AG09319 (cell line): ENCODE measurements at regions not wholly inside any gene's neighbourhood (a gene's known extent, or its start where the extent isn't known, plus 50 kb on each side); places are given as distances from the start of the nearest gene placed in this dataset.

ENCODE experiments used
- DNase-seq: peaks from one replicate; pipeline ENCODE4 v3.0.0-alpha.2; 2010; ENCODE audit warnings: low read depth; ENCODE audit errors: extremely low read depth
- TF ChIP-seq, protein P1 (sequence below): IDR thresholded peaks from 2 replicates; pipeline ENCODE4 v1.5.1; 2011; ENCODE audit warnings: low read depth, mild to moderate bottlenecking, inconsistent platforms, low read length, moderate library complexity

DNA sequence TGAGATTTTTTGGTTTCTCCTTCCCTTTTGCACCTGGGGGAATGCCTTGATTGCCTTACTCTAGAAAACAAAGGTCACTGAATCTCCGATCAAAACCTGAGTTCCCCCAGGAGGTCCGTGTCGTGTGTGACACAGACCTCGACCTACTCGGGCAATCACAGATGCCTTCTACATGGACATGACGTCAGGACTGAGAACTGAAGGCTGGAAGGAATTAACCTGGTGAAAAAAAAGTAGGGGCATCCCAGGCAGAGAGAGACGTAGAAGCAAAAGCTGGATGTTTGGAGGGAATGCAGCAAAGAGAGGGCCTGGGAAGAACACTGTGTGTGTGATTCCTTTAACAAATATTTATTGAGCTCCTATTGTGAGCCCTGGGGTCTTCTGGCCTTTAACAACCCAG is 178.0 kb downstream of the PRDM2 start:
- no peak for DNase-seq
- TF ChIP-seq, protein P1, sequence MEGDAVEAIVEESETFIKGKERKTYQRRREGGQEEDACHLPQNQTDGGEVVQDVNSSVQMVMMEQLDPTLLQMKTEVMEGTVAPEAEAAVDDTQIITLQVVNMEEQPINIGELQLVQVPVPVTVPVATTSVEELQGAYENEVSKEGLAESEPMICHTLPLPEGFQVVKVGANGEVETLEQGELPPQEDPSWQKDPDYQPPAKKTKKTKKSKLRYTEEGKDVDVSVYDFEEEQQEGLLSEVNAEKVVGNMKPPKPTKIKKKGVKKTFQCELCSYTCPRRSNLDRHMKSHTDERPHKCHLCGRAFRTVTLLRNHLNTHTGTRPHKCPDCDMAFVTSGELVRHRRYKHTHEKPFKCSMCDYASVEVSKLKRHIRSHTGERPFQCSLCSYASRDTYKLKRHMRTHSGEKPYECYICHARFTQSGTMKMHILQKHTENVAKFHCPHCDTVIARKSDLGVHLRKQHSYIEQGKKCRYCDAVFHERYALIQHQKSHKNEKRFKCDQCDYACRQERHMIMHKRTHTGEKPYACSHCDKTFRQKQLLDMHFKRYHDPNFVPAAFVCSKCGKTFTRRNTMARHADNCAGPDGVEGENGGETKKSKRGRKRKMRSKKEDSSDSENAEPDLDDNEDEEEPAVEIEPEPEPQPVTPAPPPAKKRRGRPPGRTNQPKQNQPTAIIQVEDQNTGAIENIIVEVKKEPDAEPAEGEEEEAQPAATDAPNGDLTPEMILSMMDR, result no peak

DNA sequence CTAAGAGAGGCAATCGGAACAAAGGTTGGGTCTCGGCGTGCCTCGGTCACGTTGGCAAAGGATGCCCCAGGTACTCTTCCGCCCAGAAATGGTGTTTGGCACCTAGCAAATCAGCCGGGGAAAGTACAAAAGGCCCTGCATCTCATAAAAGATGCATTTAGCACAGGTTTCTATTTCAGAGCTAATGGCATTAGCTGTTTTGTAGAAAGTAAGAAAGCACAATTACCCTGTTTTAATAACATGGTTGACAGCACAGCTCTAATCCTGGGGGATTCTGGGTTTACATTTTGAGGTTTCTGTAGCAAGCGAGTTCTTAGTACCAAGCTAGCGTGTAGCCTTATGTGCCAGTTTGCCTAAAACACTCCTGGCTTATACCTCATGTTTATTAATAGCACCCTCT is 178.5 kb downstream of the PRDM2 start:
- no peak for DNase-seq
- TF ChIP-seq, protein P1, result no peak

DNA sequence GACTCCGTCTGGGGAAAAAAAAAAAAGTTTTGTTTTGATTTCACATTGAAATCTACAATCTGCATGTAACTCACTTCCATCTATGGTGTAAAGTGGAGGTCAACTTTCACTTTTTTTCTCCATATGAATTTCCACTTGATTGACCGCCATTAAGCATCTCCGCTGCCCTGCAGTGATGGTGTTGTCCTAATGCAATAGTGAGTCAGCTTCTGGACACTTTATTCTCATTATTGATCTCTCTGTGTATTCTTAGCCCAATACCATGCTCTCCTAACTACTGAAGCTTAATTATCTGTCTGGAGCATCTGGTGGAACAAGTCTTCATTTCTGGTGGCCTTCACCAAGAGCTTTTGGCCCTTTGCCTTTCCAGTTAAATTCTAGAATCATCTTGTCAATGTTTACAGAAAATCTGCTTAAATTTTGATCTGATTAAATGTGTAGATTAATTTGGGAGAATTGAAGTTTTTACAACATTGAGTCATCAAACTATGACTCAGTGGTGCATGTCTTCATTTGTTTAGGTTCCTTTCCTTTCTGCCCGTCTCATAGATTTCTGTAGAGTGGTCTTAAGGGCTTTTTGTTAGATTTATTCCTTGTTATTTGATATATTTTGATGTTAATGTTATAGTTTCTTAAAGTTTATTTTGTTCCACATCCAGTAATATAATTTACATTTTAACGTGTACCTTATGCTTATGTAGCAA is 181.5 kb downstream of the PRDM2 start:
- no peak for DNase-seq
- TF ChIP-seq, protein P1, result no peak

DNA sequence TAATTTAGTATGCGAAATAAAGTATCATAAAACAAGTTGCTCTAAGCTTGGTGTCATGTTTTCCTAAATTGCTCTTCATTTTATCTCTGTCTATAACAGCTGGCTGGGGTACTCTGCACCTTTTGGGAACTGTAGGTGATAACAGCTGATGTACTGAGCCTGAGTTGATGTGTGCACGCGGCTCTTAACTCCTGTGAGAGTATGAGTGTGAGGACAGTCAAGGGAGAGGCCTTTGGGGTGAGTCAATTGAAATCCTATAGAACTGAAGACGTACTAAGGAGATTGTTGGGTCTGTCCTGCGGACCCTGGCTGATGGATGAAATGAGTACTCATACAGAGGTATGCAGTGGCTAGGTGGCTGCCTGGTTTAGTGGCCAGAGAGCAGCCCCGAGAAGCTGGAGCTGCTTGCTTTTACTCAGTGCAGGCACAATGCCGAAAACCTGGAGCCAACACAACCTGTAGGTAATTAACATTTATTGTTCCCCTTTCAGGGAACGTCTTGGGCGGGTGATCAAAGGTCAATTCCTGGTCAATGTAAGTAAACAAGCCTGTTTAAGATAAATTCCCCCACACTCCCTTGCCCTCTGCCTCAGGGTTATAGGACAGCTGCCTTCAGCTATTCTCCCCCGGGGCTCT is 188.5 kb downstream of the PRDM2 start:
- TF ChIP-seq, protein P1, result no peak
- no peak for DNase-seq

DNA sequence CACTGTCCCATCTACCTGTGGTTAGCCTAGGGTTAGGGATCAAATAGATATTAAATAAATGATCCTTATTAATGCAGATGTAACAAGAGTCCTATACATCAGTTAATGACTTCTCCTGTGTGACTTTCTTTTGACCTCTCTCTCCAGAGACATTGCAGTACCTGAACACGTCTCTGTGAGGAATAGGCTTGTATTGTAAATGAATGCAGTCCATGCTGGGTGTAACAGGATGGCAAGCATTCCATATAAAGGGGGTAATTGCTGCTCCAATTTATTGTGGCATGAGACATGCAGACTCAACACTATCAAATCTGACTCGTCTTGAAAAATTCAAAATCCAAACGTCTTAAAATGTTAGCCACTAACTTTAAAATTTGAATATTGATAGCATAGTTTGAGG is 189.5 kb downstream of the PRDM2 start:
- DNase-seq, result no peak
- TF ChIP-seq, protein P1, result no peak

DNA sequence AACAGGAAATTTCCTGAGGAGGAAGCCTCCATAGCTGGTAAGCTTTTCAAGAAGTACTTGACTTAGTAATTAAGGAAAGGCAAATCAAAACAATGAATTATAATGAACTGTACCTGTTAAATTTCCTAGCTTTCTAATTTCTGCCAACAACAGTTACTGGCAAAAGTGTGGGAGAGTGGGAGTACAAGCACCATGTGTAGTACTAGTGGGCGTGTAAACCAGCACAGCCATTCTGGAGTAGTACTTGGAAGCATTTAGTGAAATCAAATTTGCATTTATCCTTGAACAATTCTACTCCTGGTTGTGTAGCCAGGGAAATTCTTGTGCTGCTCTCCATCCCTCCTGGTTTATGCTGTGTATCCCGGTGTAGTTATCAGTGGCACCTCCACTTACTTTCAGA is 190.8 kb downstream of the PRDM2 start:
- no peak for DNase-seq

DNA sequence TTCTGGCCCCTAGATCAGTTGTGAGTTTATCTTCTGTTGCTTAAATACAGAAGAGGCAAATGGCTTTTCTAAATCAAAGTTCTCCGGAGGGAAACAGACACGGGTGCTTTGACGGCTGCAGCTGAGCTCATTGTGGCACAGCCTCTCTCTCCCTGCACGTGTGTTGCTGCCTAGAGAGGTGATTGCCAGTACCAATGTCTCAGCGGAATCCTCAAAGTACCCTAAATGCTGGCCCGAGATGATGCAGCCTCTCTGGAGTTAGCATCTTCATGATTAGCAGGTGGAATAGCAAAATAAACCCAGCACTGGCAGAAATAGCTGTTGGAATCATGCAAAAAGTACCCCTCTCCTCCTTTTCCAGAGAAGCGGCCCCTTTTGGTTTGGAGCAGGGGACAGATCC is 192.2 kb downstream of the PRDM2 start:
- no peak for DNase-seq
- TF ChIP-seq, protein P1, result no peak

More for the DNA sequence above, 190.8 kb downstream of the PRDM2 start:
- TF ChIP-seq, protein P1, result no peak
